Hepatocyte (in vitro differentiated cells): ENCODE measurements at regions not wholly inside any gene's neighbourhood (a gene's known extent, or its start where the extent isn't known, plus 50 kb on each side); places are given as distances from the start of the nearest gene placed in this dataset.
"Not testable (repeated sequence)": the region's sequence is repeated elsewhere in the genome, so short reads cannot be mapped to it uniquely, and the experiment has no call there.

Source experiments
- DNase-seq: peaks from one replicate; pipeline ENCODE4 v3.0.0-alpha.2; 2016; ENCODE audit warnings: low spot score
- H2AFZ ChIP-seq: fragments of 200-600 bp; sonication (generic); 2 replicates; pipeline ENCODE4 v1.6.0; 2016; ENCODE audit warnings: antibody characterized with exemption, mild to moderate bottlenecking
- H3K27ac ChIP-seq: fragments of 200-600 bp; sonication (generic); 2 replicates; pipeline ENCODE4 v1.5.1; 2016; ENCODE audit warnings: mild to moderate bottlenecking
- H3K27me3 ChIP-seq: fragments of 200-600 bp; sonication (generic); 2 replicates; pipeline ENCODE4 v1.6.1; 2016
- H3K36me3 ChIP-seq: fragments of 200-600 bp; sonication (generic); replicated peaks from 2 replicates; pipeline ENCODE4 v1.5.1; 2016; ENCODE audit warnings: low read depth; ENCODE audit not compliant: insufficient read depth
- H3K4me1 ChIP-seq: fragments of 200-600 bp; sonication (generic); 2 replicates; pipeline ENCODE4 v1.5.1; 2016; ENCODE audit warnings: mild to moderate bottlenecking, moderate library complexity; ENCODE audit not compliant: insufficient read depth
- H3K4me2 ChIP-seq: fragments of 200-600 bp; sonication (generic); 2 replicates; pipeline ENCODE4 v1.6.0; 2016
- H3K4me3 ChIP-seq: fragments of 200-600 bp; sonication (generic); 2 replicates; pipeline ENCODE4 v1.5.1; 2016; ENCODE audit warnings: mild to moderate bottlenecking
- H3K79me2 ChIP-seq: fragments of 200-600 bp; sonication (generic); 2 replicates; pipeline ENCODE4 v1.6.0; 2017; ENCODE audit warnings: mild to moderate bottlenecking
- H3K9me2 ChIP-seq: fragments of 200-600 bp; sonication (generic); replicated peaks from 2 replicates; pipeline ENCODE4 v1.6.0; 2017; ENCODE audit warnings: mild to moderate bottlenecking; ENCODE audit not compliant: insufficient read depth
- H3K9me3 ChIP-seq: fragments of 200-600 bp; sonication (generic); 2 replicates; pipeline ENCODE4 v1.5.1; 2016; ENCODE audit warnings: low read depth, mild to moderate bottlenecking
- H4K20me1 ChIP-seq: fragments of 200-600 bp; sonication (generic); 2 replicates; pipeline ENCODE4 v1.6.0; 2016; ENCODE audit warnings: mild to moderate bottlenecking; ENCODE audit not compliant: insufficient read depth, poor library complexity, severe bottlenecking
- EZH2 ChIP-seq: fragments of 200-600 bp; sonication (generic); IDR thresholded peaks from 2 replicates; pipeline ENCODE4 v1.6.1; 2016; ENCODE audit warnings: antibody characterized with exemption, mild to moderate bottlenecking, borderline replicate concordance
- EZH2phosphoT487 ChIP-seq: fragments of 200-600 bp; sonication (generic); IDR thresholded peaks from one replicate; pipeline ENCODE4 v1.6.1; 2018; ENCODE audit warnings: antibody characterized with exemption, mild to moderate bottlenecking, low read depth, moderate library complexity; ENCODE audit not compliant: unreplicated experiment, severe bottlenecking
- WGBS: methylation state at CpG from one replicate; pipeline ENCODE4 v1.1.6; 2016; ENCODE audit warnings: low lambda C conversion rate; ENCODE audit errors: missing lambda C conversion rate; 5-methylcytosine and 5-hydroxymethylcytosine counted together
- TF ChIP-seq, protein P1 (sequence below): fragments of 200-600 bp; sonication (generic); IDR thresholded peaks from 2 replicates; pipeline ENCODE4 v1.5.1; 2016; ENCODE audit warnings: antibody characterized with exemption, mild to moderate bottlenecking; ENCODE audit not compliant: poor library complexity

- TF ChIP-seq EZH2, result no peak
- no peak for TF ChIP-seq EZH2phosphoT487
- TF ChIP-seq, protein P1, sequence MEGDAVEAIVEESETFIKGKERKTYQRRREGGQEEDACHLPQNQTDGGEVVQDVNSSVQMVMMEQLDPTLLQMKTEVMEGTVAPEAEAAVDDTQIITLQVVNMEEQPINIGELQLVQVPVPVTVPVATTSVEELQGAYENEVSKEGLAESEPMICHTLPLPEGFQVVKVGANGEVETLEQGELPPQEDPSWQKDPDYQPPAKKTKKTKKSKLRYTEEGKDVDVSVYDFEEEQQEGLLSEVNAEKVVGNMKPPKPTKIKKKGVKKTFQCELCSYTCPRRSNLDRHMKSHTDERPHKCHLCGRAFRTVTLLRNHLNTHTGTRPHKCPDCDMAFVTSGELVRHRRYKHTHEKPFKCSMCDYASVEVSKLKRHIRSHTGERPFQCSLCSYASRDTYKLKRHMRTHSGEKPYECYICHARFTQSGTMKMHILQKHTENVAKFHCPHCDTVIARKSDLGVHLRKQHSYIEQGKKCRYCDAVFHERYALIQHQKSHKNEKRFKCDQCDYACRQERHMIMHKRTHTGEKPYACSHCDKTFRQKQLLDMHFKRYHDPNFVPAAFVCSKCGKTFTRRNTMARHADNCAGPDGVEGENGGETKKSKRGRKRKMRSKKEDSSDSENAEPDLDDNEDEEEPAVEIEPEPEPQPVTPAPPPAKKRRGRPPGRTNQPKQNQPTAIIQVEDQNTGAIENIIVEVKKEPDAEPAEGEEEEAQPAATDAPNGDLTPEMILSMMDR, result no peak
- Histone ChIP-seq H3K9me2 (no peaks in the 10 kb centered on the region), H3K9me3 (no peaks in the 10 kb centered on the region), H3K4me1 (no peaks in the 10 kb centered on the region), H3K27me3 (no peaks in the 10 kb centered on the region), H3K79me2 (no peaks in the 10 kb centered on the region), H2AFZ (no peak overlapping the region), H3K27ac (no peak overlapping the region), H3K4me3 (no peak overlapping the region), H3K4me2 (no peak overlapping the region), H4K20me1 (no peaks in the 10 kb centered on the region), H3K36me3 (no peaks in the 10 kb centered on the region)
- no peak for DNase-seq
- whole genome bisulfite sequencing, result 82% methylated on average over 6 of the region's 6 CpGs
These were observed 162.0 kb upstream of the ATP2B1 start for GRCh38 chr12:89870413-89871184.

GRCh38 chr12:89867611-89868010 is 159.0 kb upstream of the ATP2B1 start:
- H3K27ac ChIP-seq, H4K20me1 ChIP-seq, H3K9me2 ChIP-seq, DNase-seq, H3K4me3 ChIP-seq, H3K4me2 ChIP-seq, H3K4me1 ChIP-seq, H3K79me2 ChIP-seq, H2AFZ ChIP-seq, H3K36me3 ChIP-seq, H3K27me3 ChIP-seq, H3K9me3 ChIP-seq: not testable (repeated sequence)
- WGBS, result over 99% methylated on average over 6 of the region's 23 CpGs

DNA sequence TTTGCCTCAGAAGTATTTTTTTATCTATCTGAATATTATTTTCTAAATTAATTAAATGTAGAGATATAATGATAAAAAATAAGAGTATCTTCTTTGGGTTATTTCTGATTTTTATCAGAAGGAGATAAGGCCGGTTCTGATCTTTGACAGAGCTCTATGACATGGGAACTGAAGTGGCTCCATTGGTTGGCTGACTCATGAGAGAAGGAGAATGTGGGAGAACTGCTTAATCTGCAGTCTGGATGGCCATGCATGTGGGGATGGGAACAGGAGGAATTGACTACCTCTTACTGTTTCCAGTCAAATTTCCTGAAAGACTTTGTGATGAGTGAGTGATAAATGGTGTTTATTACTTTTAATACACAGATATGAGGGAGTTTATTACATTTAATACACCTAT is 155.8 kb upstream of the ATP2B1 start:
- no peaks in the 10 kb centered on the region for H3K79me2 ChIP-seq
- no peak overlapping the region for H3K27ac ChIP-seq
- no peak overlapping the region for H2AFZ ChIP-seq
- H3K4me3 ChIP-seq, result no peak overlapping the region
- no peaks in the 10 kb centered on the region for H3K36me3 ChIP-seq
- no peaks in the 10 kb centered on the region for H3K27me3 ChIP-seq
- no peak overlapping the region for H3K4me2 ChIP-seq
- no peaks in the 10 kb centered on the region for H3K4me1 ChIP-seq
- no peaks in the 10 kb centered on the region for H3K9me3 ChIP-seq
- H3K9me2 ChIP-seq, result no peaks in the 10 kb centered on the region
- no peak for DNase-seq
- WGBS, result 41% methylated on average over 1 of the region's 1 CpG
- TF ChIP-seq EZH2, result no peak
- TF ChIP-seq, protein P1, result no peak
- TF ChIP-seq EZH2phosphoT487, result no peak
- no peaks in the 10 kb centered on the region for H4K20me1 ChIP-seq

- Histone ChIP-seq H3K79me2 (no peaks in the 10 kb centered on the region), H3K9me3 (no peaks in the 10 kb centered on the region), H3K4me2 (no peak overlapping the region), H3K27ac (no peak overlapping the region), H3K36me3 (no peaks in the 10 kb centered on the region), H3K9me2 (no peaks in the 10 kb centered on the region), H3K4me3 (no peak overlapping the region), H3K4me1 (no peaks in the 10 kb centered on the region), H2AFZ (no peak overlapping the region), H4K20me1 (no peaks in the 10 kb centered on the region), H3K27me3 (no peaks in the 10 kb centered on the region)
- no peak for TF ChIP-seq EZH2
- TF ChIP-seq EZH2phosphoT487, result no peak
- TF ChIP-seq, protein P1, result no peak
- DNase-seq, result no peak
These were observed 155.3 kb upstream of the ATP2B1 start for GRCh38 chr12:89863968-89864367.
